Lung (tissue), 11 donors: ENCODE measurements at regions not wholly inside any gene's neighbourhood (a gene's known extent, or its start where the extent isn't known, plus 50 kb on each side); places are given as distances from the start of the nearest gene placed in this dataset.

Source experiments
- ATAC-seq: fragments of 200-7000 bp; cut with Tn5 transposase; one replicate; pipeline ENCODE4 v1.9.1; 2020; ENCODE audit warnings: moderate number of reproducible peaks; ENCODE audit not compliant: insufficient read depth, low FRiP score
- DNase-seq, 3 donors: peaks; one replicate each; pipeline ENCODE4 v3.0.0-alpha.2; 2013 to 2017
- H3K27ac ChIP-seq, 2 donors: one replicate each; pipeline ENCODE4 v1.5.1; 2013; ENCODE audit warnings: mild to moderate bottlenecking in 2 of 2, moderate library complexity in 2 of 2, control low read depth in 1 of 2, inconsistent platforms in 1 of 2, low read depth in 1 of 2, low read length in 1 of 2
- H3K27me3 ChIP-seq, 3 donors: one replicate each; pipeline ENCODE4 v1.5.1; 2013; ENCODE audit warnings: low read length in 2 of 3; ENCODE audit not compliant: control insufficient read depth in 3 of 3, insufficient read depth in 3 of 3
- H3K36me3 ChIP-seq, 4 donors: one replicate each; pipeline ENCODE4 v1.5.1; 2013; ENCODE audit warnings: low read length in 4 of 4, mild to moderate bottlenecking in 1 of 4, moderate library complexity in 1 of 4; ENCODE audit not compliant: control insufficient read depth in 4 of 4, insufficient read depth in 4 of 4
- H3K4me1 ChIP-seq, 5 donors: one replicate each; pipeline ENCODE4 v1.5.1; 2013; ENCODE audit warnings: low read length in 5 of 5, mild to moderate bottlenecking in 2 of 5, moderate library complexity in 1 of 5; ENCODE audit not compliant: control insufficient read depth in 5 of 5, insufficient read depth in 5 of 5
- H3K4me3 ChIP-seq: one replicate; pipeline ENCODE4 v1.5.1; 2013; ENCODE audit warnings: mild to moderate bottlenecking, control low read depth, moderate library complexity
- H3K9ac ChIP-seq, 2 donors: one replicate each; pipeline ENCODE4 v1.5.1; 2013; ENCODE audit warnings: low read length in 2 of 2, control low read depth in 1 of 2; ENCODE audit not compliant: insufficient read depth in 1 of 2
- H3K9me3 ChIP-seq, 4 donors: one replicate each; pipeline ENCODE4 v1.5.1; 2013; ENCODE audit warnings: low read length in 3 of 4, mild to moderate bottlenecking in 1 of 4, moderate library complexity in 1 of 4; ENCODE audit not compliant: control insufficient read depth in 4 of 4, insufficient read depth in 3 of 4
- WGBS, 2 donors: extraction: QIAGEN DNeasy Blood & Tissue Kit; methylation state at CpG; one replicate each; pipeline ENCODE4 v1.1.7; 2013; 5-methylcytosine and 5-hydroxymethylcytosine counted together
- TF ChIP-seq, protein P1 (sequence below): IDR thresholded peaks from 2 replicates; pipeline ENCODE4 v1.5.1; 2012; ENCODE audit warnings: mild to moderate bottlenecking; ENCODE audit errors: control extremely low read depth, extremely low read depth
- donor health status: control.
- donor health status: control.
- donor health status: Bipolar disorder and iron deficiency.
- donor health status: healthy.
- donor health status: DM: yes; HTN: yes; CAD: no.

DNA sequence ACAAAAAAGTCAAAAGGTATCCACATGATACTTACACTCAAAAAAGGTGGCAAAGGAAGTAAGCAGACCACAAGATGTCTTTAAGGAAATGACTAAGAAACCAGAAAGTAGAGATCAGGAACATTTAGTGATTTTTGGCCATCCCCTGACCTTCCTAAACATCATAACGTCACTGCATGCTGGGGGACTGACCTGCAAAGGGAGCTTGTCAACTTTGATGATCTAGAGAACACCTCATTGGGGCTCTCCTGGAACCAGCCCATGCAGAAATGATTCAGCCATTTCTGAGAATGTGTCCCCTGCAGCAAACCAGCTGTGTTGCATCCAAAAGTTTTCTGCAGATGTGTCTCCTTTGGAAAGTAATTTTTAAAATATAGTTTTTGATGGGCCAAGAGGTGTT, 152.2 kb upstream of the RASSF8 start:
- Histone ChIP-seq H3K4me1 (peaks cover 0 to 5% (median 0%) of the 10 kb centered on the region in 5 donors), H3K9me3 (no peaks in the 10 kb centered on the region), H3K27me3 (no peaks in the 10 kb centered on the region), H3K9ac (no peak overlapping the region), H3K36me3 (no peaks in the 10 kb centered on the region), H3K4me3 (no peak overlapping the region), H3K27ac (no peak overlapping the region)
- ATAC-seq: no peak
- peak in 2 of 3 donors; percentile 38 to 50 for DNase-seq
- 29 to 44% methylated on average over 1 of the region's 1 CpG for WGBS, 2 donors
- TF ChIP-seq, protein P1, sequence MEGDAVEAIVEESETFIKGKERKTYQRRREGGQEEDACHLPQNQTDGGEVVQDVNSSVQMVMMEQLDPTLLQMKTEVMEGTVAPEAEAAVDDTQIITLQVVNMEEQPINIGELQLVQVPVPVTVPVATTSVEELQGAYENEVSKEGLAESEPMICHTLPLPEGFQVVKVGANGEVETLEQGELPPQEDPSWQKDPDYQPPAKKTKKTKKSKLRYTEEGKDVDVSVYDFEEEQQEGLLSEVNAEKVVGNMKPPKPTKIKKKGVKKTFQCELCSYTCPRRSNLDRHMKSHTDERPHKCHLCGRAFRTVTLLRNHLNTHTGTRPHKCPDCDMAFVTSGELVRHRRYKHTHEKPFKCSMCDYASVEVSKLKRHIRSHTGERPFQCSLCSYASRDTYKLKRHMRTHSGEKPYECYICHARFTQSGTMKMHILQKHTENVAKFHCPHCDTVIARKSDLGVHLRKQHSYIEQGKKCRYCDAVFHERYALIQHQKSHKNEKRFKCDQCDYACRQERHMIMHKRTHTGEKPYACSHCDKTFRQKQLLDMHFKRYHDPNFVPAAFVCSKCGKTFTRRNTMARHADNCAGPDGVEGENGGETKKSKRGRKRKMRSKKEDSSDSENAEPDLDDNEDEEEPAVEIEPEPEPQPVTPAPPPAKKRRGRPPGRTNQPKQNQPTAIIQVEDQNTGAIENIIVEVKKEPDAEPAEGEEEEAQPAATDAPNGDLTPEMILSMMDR: no peak

DNA sequence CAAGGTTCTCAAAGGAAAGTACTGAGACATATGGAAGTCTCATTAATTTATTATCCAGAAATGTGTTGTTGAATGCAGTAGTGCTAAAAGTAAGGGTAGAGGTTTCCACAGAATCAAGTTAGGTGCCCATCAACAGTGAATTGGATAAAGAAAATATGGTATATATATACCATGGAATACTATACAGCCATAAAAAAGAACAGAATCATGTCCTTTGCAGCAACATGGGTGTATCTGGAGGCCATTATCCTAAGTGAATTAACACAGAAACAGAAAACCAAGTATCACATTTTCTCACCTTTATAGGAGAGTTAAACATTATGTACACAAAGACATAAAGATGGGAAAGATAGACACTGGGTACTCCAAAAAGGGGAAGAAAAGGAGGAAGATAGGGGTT, 149.9 kb upstream of the RASSF8 start:
- H3K27ac ChIP-seq: no peak overlapping the region
- DNase-seq: no peak
- ATAC-seq: no peak
- TF ChIP-seq, protein P1: no peak
- H3K9ac ChIP-seq: no peak overlapping the region
- no peaks in the 10 kb centered on the region for H3K27me3 ChIP-seq
- H3K36me3 ChIP-seq: no peaks in the 10 kb centered on the region
- H3K9me3 ChIP-seq: no peaks in the 10 kb centered on the region
- no peaks in the 10 kb centered on the region for H3K4me1 ChIP-seq
- no peak overlapping the region for H3K4me3 ChIP-seq

DNA sequence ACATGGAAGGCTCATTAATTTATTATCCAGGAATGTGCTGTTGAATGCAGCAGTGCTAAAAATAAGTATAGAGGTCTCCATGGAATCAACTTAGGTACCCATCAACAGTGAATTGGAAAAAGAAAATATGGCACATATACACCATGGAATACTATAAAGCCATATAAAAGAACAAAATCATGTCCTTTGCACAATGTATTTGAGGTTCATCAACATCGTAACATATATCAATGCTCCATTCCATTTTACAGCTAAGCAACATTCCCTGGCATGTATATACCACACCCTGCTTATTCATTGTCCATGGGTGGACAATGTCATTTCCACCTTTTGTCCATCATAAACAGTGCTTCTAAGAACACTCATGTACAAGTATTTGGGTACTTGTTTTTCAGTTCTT, 147.8 kb upstream of the RASSF8 start:
- 90 to 91% methylated on average over 1 of the region's 1 CpG for WGBS, 2 donors
- no peaks in the 10 kb centered on the region for H3K27me3 ChIP-seq
- TF ChIP-seq, protein P1: no peak
- H3K9me3 ChIP-seq: no peaks in the 10 kb centered on the region
- H3K27ac ChIP-seq: no peak overlapping the region
- H3K36me3 ChIP-seq: no peaks in the 10 kb centered on the region
- H3K9ac ChIP-seq: no peak overlapping the region
- ATAC-seq (no peak), DNase-seq (no peak)
- H3K4me1 ChIP-seq: no peaks in the 10 kb centered on the region
- H3K4me3 ChIP-seq: no peak overlapping the region

DNA sequence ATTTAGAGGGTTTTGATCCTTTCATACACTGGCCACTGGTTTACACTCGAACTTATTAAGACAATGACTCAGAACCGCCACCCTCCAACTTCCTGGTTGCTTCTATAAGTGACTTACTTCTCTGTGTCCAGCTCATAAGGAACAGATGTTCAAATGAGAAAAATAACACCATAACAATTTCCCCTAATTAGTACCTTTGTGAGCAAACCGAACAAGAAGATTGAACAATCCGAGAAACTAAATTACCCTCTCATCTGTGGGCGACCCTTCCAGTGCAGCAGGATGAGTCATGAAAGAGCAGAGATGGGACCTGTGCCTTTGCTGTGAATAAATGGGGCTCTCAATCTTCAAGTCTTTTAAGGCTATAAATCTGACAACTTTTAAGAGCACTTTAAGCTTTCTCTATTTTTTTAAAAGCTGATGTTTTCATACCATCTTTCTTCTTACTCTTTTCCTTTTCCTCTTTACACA, 146.8 kb upstream of the RASSF8 start:
- Histone ChIP-seq H3K36me3 (no peaks in the 10 kb centered on the region), H3K27me3 (no peaks in the 10 kb centered on the region), H3K9ac (no peak overlapping the region), H3K9me3 (no peaks in the 10 kb centered on the region), H3K4me1 (no peaks in the 10 kb centered on the region), H3K27ac (no peak overlapping the region), H3K4me3 (no peak overlapping the region)
- no peak for DNase-seq
- ATAC-seq: no peak
- TF ChIP-seq, protein P1: no peak
- 87% methylated on average over 5 of the region's 5 CpGs for WGBS, 2 donors
